ENCODE measurements at regions not wholly inside any gene's neighbourhood (a gene's known extent, or its start where the extent isn't known, plus 50 kb on each side); places are given as distances from the start of the nearest gene placed in this dataset.
"Not testable (repeated sequence)": the region's sequence is repeated elsewhere in the genome, so short reads cannot be mapped to it uniquely, and the experiment has no call there.

DNA sequence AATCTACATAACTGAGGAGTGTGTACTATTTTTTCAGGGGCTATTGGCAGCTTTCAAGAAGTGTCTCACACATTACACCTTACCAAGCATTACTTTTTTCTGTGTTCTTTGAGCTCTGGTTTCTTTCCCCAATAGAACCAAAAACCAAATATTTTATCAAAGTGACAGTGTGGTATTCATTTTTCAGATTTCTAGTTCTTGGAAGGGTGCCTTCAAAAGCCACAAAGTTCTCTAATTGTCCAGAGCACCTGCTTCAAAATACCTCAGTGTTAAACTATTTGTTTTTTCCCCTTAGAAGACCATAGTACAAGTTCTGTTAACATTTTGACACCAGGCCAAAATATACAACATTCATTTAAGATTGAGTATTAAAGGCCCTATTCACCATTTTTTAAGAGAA lies 515.7 kb downstream of the ETNK1 start:
- in situ Hi-C loops (cut with MboI; ENCODE audit: low sequenced_read_pairs), result no loop called here

DNA sequence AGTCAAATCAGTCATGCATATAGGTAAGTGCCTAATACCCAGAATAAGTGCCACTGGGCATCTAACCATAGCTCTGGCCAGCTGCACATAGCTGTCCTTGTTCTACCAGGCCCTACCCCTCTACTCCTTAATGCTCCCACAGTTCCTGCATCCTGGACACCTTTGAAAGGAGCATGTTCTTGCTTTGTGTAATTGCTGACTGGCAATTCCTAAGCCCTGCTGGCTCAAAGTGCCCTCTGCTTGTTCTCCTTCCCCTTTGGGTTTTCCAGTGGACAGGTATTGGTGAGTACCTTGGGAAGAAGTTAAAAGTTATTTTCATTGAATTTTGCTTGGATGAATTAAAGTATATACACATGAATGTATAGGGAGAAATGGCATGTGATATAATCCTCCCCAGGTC lies 516.4 kb downstream of the ETNK1 start:
- in situ Hi-C loops (cut with MboI; ENCODE audit: low sequenced_read_pairs), result no loop called here

DNA sequence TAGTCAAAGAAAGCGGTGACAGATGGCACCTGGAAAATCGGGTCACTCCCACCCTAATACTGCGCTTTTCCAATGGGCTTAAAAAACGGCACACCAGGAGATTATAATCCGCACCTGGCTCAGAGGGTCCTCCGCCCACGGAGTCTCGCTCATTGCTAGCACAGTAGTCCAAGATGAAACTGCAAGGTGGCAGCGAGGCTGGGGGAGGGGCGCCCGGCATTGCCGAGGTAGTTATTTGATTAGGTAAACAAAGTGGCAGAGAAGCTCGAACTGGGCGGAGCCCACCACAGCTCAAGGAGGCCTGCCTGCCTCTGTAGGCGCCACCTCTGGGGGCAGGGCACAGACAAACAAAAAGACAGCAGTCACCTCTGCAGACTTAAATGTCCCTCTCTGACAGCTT lies 521.1 kb downstream of the ETNK1 start:
- in situ Hi-C loops (cut with MboI; ENCODE audit: low sequenced_read_pairs), result not testable (repeated sequence)

DNA sequence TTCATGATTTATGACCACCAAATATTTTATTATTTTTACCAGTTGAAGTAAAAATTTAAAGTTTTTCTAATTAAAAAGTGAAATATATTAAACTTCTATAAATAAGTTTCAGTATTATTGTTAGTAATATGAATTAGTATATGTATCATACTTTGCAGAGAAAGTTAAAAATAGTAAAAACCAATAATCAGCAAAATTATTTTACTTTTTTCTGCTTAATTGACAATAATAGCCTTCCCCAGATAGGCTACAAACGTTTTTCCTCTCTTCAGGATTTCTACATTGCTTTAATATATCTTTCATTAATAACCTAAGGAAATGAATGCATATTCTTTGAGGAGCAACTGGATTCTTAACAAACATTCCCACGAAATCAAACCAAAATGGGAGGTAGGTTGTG lies 543.5 kb downstream of the ETNK1 start:
- in situ Hi-C loops (cut with MboI; ENCODE audit: low sequenced_read_pairs), result no loop called here

DNA sequence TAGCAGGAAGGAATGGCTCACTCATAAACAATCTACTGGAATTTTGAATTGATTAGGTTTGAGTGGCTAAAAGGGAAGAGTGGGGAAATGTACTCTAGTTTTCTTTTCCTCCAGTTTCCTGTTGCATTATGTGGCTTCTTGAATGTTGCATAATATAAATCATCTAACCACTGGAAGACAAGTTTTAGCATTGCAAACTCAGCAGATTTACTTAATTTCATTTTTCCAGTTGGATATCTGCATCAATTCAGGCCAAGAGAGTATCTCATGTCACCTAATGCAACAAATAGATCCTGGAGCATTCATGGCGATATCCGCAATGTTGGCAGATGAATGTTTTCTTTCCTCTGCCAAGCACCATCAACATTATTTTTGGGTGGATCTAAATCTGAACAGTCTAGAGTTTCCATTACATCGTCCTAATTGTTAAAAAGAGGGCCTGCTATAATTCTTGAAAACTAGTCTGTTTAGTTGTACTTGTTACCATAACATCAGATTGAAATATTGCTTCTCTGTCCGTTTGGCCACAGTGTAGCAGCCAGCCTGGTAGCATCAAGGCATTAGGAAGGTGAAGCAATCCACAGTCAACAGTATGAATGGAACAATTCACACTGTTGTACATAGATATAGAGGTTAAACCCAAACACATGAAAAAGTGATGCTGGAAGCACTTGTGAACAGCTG lies 544.2 kb downstream of the ETNK1 start:
- in situ Hi-C loops (cut with MboI; ENCODE audit: low sequenced_read_pairs), result no loop called here

DNA sequence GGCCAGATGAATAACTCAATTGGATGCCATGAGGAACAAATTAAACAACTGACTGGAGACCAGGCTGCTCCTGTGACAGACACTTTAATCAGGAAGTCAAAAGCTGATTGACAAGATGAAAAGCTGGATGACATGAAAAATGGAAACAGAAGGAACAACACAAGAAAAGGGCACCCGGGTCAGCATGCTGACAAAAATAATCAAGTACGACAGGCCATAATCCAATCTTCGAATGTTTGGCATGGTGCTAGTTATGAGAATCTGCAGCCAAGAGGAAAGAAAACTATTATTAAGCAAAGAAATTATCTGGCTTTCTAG lies 544.7 kb downstream of the ETNK1 start:
- in situ Hi-C loops (cut with MboI; ENCODE audit: low sequenced_read_pairs), result no loop called here

DNA sequence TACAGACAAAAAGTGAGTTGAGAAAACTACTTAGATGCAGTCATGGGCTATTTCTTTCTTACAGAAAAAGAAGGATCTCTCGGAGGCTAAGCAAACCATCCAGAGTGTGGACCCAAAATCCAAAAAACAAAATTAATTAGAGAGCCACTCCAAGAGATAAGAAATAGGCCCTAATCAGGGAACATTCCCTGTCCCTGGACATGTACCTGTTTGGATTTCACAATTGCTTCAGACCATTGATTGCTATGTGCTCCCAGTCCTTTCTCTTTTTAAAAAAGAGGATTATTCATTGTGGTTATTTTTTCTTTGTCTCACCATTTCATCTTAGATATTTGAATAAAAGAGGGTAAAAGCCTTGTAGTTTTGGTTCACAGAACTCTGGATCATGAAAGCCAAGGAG lies 549.9 kb downstream of the ETNK1 start:
- in situ Hi-C loops (cut with MboI; ENCODE audit: low sequenced_read_pairs), result no loop called here

DNA sequence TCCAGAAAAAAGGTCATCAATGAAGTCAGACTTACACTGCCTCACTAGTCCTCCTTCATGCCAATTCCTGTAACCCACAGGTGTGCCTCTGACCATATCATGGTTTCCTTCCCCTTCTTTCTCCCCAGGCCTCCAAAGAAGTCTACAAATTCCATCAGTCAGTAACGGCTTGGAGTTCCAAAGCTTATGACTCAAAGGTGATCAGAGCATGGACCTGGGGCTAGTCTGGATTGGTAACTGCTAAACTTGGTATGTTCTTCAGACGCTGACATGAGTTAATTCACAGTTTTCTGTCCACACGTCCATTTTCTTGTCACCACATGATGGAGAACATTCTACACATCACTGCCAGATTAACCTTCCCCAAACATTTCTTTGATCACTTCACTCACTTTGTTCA lies 560.4 kb downstream of the ETNK1 start:
- in situ Hi-C loops (cut with MboI; ENCODE audit: low sequenced_read_pairs), result no loop called here

DNA sequence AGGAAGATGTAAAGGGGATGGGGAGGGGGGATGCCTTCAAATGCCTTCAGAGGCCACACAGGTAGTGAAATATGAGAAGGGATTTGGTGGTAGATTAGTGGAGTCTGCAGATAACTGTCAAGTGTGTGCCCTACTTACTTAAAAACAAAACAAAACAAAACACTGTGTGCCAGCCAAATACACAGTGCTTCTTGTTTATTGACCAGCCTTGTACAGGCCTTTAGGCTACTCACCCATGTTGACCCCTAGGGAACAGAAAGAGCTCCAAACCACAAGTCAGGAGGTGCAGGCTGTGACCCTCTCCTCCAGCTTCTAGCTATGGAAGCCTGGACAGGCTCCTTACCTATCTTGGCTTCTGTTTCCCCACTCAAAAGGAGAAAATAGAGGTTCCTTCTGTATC lies 562.0 kb downstream of the ETNK1 start:
- in situ Hi-C loops (cut with MboI; ENCODE audit: low sequenced_read_pairs), result no loop called here

DNA sequence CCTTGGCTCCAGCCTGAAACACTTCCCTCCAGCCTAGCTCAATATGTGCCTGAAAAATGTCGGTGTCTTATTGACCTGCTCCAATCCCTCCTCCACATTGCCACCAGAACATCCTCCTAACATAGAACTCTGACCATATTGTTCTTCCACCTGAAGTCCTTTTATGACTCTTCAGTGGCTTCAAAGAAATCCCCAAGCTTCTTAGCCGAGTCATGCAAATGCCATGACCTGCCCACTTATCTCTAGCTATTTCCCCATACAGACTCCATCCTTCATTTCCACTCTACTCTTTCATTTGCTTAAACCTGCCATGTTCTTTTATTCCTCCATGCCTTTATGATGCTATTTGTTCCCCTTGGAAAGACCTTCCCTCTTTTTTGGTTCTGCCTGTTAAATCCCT lies 568.6 kb downstream of the ETNK1 start:
- in situ Hi-C loops (cut with MboI; ENCODE audit: low sequenced_read_pairs), result no loop called here

DNA sequence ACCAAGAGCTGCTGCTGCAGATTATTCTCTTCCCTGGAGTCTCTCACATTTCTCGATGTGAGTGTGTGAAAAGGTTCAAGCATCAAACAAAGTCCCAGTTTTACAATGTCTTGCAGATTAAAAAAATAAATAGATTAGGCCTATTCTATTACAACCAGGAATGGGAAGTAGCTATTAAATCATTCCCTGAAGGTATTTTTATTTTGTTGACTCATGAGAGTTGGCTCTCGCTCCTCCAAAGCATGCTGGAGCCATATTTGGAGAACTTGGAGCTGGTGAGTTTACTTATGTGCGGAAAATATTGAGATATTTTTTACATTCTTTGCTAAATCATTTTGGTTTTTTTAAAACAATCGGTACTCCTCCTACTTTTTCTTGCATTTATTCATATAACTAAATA lies 572.3 kb downstream of the ETNK1 start:
- in situ Hi-C loops (cut with MboI; ENCODE audit: low sequenced_read_pairs), result no loop called here

DNA sequence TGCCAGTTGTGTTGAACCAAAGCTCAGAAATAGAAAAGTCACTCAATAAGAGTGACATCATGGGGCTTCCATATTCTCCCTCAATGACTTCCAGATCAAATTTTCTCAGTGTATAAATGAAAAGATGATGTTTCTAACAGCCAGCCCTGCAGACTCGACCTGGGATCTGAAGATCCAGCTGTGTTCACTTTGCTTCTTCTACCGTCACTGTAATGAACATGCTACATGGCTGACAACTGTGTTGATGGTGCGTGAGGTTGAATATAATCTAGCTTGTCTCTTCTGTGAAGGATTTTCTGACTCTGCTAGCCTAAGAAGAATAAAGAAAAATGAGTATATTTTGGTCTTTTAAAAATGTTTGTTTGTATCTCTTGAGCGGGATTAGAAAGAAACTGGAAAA lies 577.8 kb downstream of the ETNK1 start:
- in situ Hi-C loops (cut with MboI; ENCODE audit: low sequenced_read_pairs), result loop anchor here (25.0 kb wide), 1 partner anchor 1585 kb away; no protein-coding TSS in a partner anchor

DNA sequence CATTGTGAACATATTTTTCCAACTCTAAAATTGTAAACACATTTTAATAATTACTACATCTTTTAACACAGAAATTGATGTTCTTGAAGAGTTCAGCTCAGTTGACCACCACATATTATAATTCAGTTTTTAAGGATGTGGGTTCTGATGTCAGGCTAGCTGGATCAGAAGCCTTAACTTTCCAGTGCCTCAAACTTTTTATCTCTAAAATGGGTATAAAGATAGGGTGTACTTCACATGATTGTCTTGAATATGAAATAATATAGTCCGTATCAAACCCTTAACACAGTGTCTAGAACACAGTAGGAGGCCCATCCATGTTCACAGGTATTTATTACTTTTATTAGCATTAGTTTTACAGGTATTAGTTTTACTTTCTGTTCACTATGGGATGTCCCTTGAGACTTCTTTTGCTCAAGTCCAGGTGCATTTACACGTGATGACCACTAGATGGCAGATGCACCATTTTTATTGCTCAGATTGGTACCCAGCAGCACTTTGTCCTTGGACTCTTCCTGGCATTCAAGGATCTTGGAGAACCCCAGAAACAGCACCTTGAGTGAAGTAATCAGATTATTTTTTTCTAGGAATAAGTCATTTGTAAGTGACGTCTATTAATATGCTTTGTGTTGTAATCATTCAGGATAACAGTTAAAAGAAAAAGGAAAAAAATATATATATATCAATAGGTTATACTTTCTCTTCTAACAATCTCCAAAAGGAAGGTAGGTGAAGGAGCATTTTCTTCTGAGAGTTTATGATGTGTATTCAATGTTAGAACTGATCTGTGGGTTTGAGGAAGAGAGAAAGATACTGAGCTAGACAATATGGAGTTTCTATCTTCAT lies 580.2 kb downstream of the ETNK1 start:
- in situ Hi-C loops (cut with MboI; ENCODE audit: low sequenced_read_pairs), result loop anchor here (25.0 kb wide), 1 partner anchor 1582 kb away; no protein-coding TSS in a partner anchor

DNA sequence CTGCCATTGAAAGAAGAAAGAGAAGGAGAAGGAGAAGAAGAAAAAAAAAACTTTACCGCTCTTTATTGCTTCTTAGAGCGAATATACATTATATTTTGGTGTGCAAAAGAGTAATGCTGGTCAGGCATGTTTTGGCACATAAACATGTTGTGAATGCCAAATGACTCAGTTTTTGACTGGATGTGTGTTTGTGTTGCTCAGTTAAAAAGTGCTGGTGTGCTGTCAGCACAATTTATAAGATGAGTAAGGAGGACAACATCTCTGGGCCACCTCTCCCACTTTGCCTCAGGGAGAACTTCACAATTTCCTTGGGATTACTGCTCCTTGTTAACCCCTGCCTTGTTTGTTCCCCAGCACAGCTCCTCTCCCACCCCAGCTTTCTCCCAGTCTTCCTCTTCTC lies 584.8 kb downstream of the ETNK1 start:
- in situ Hi-C loops (cut with MboI; ENCODE audit: low sequenced_read_pairs), result loop anchor here (25.0 kb wide), 1 partner anchor 1578 kb away; no protein-coding TSS in a partner anchor

DNA sequence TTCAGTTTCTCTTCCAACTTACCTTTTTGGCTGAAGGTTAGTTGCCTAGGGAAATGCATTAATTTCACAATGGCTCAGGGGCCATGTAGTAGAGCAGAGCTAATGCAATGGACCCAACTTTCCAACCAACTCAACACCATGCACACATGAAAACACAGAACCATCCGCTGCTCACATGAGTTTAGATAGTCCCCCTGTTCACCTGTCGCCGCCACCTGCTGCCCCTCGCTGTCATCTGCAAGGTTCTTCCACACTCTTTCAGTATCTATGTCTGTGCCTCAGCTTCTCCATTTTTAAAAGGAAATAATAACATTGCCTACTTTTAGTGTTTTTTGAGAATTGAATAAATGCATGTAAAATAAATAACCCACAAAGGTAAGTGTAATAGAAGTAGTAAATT lies 585.6 kb downstream of the ETNK1 start:
- in situ Hi-C loops (cut with MboI; ENCODE audit: low sequenced_read_pairs), result loop anchor here (25.0 kb wide), 1 partner anchor 1577 kb away; no protein-coding TSS in a partner anchor

DNA sequence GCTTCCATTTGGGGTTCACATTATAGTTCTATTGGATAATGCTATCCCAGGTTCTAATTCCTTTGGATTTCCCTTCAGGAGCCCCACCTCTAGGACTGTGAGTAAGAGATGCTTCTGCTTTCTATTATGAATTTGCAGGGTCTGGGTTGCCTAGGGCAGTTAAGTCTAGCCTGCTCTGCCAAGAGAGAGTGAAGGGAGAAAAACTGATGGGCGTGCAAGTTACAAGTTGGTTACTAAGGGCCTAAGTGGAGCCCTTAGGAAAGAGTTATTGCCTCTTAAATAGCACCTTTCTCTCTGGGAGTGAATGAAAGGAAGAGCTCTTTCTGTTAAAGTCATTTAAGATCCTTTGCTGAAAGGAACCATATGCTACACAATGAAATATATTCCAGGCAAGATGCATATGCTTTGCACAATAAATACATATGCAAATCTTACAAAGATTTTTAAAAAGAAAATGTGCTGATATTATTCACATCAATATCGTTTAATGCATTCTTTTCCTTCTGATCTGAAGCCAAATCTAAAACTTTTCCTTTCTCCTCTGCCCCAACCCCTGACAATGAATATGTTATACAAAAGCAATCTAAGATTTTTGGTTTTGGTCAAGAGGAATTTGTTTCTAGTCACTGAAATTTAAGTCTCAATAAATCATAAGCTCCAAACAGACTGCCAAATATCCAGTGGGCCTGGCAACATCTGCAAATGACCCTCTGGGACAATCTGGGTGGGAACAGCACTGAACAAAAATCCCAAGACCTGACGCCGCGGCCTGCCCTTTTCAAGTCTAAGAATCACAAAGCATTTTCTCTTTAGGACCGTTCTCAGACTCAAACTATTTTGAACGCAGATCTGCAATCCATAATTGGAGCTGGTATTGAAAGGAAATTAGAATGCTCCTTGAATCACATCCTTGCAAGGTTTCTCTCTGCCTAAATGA lies 586.7 kb downstream of the ETNK1 start:
- in situ Hi-C loops (cut with MboI; ENCODE audit: low sequenced_read_pairs), result loop anchor here (25.0 kb wide), 1 partner anchor 1576 kb away; no protein-coding TSS in a partner anchor

DNA sequence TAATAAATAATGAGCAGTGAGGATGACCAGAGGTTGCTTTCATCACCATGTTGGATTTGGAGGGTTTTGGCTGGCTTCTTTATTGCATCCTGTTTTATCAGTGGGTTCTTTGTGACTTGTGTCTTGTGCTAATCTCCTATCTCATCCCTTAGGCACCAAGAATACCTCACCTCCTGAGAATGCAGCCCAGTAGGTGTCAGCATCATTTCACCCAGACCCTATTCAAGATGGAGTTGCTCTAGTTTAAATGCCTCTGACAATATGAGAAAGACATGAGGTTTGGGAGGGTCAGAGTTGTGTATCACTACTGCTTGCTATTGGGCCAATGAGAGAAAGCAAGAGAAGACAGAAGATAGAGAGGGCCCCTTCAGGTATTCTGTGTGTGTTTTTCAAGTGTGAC lies 592.2 kb downstream of the ETNK1 start:
- in situ Hi-C loops (cut with MboI; ENCODE audit: low sequenced_read_pairs), result loop anchor here (25.0 kb wide), 1 partner anchor 1570 kb away; no protein-coding TSS in a partner anchor

DNA sequence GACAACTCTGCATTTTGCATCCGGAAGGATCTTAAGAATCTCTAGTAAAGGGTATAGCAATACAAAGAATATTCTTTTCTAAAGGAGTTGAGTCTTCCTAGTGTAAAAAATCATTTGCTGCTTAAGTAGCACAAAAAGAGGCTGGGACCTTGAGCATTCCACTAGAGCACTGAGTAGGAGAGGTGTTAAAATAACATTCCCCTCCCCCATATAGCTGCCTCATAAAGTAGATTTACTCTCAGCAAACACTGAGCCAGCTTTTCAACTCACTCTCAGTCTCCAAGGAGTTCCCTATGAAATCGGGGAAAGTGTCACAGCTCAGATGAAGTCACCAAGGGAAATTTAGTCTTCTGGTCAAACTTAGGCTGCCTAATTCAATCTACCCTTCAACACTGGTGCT lies 592.7 kb downstream of the ETNK1 start:
- in situ Hi-C loops (cut with MboI; ENCODE audit: low sequenced_read_pairs), result loop anchor here (25.0 kb wide), 1 partner anchor 1570 kb away; no protein-coding TSS in a partner anchor

DNA sequence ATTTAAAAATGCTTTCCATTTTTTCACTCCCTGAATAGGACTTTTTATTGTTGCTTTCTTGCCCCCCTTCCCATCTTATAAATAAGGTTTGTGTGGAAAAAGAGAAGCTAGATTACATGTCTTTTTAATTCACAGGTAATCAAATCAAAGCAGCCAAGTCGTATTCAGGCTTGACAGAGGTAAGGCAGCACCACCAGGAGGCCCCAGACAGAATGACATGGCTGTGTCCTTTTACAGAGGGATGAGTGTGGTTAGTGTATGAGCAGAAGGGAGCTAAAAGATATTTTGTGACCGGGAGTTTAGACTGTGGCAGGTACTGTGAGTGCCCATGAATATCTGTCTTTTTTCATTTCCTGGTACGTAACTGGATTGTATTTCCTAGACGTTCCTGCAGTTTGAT lies 596.1 kb downstream of the ETNK1 start:
- in situ Hi-C loops (cut with MboI; ENCODE audit: low sequenced_read_pairs), result loop anchor here (25.0 kb wide), 1 partner anchor 1566 kb away; no protein-coding TSS in a partner anchor

DNA sequence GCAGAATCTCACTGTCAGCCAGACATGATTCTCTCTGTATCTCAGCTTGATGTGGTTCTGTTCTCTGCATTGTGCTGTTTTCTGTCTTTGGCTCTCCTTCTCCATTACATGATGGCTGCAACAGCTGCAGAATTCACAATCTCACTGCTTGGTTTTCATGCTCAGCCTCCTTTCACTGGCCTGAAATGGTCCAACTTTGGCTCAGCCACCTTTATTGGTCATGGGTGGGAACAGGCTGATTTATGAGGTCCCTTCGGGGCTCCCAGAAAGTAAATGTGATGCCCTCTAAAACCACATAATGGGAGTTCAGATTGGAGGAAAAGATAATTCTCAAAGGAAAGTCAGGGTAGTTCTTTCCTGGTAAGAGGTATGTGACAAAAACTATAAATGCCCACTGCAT lies 597.0 kb downstream of the ETNK1 start:
- in situ Hi-C loops (cut with MboI; ENCODE audit: low sequenced_read_pairs), result loop anchor here (25.0 kb wide), 1 partner anchor 1565 kb away; no protein-coding TSS in a partner anchor

DNA sequence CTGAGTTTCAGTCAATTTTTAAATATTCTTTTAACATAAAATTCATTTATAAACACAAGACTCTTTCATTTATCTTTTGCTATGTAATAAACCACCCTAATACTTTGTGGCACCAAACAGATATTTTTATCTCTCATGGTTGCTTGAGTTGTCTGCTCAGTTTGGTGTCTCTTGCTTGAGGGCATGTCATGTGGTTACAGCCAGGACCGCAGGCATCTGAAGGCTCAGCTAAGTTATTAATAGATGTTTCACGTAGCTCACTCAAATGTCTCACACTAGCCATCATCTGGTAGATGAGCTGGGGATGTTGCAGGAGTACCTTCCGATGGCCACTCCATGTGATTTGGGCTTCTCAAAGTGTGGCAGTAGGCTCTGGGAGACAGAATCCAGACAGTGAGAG lies 597.8 kb downstream of the ETNK1 start:
- in situ Hi-C loops (cut with MboI; ENCODE audit: low sequenced_read_pairs), result loop anchor here (25.0 kb wide), 1 partner anchor 1564 kb away; no protein-coding TSS in a partner anchor

Measured in HL-60/S4 (cell line).